ENCODE measurements at regions not wholly inside any gene's neighbourhood (a gene's known extent, or its start where the extent isn't known, plus 50 kb on each side); places are given as distances from the start of the nearest gene placed in this dataset.
A peak's percentile ranks its signal among the peaks of the same experiment; 100 is the strongest.

DNA sequence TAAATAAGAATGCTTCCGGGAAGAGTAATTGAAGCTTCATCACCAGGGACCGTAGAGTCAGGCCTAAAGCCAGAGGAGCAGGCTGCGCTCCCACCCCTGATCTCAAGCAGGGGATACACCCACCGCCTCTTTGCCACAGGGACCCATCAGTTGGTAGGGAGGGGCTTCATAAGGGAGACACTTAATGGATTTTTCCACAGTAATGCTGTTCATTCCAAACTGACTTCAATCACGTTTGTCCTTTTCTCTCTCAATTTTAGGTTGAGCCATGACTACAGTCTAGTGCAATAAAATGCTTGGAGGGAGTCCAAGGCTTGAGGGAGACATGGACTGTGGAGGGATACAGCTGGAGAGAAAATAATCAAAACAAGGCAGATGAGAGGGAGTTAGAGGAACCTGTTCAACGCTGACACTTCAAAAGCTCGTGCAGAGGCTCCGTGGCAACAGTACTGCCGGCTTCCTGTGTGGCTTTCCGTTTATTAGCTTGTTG, 111.5 kb downstream of the SEC16B start:
- H3K4me1 ChIP-seq (ENCODE audit: control insufficient read depth, insufficient read depth, low read depth, low read length) = no peaks in the 10 kb centered on the region
- DNase-seq = no peak
- 80% methylated on average over 6 of the region's 10 CpGs for WGBS

DNA sequence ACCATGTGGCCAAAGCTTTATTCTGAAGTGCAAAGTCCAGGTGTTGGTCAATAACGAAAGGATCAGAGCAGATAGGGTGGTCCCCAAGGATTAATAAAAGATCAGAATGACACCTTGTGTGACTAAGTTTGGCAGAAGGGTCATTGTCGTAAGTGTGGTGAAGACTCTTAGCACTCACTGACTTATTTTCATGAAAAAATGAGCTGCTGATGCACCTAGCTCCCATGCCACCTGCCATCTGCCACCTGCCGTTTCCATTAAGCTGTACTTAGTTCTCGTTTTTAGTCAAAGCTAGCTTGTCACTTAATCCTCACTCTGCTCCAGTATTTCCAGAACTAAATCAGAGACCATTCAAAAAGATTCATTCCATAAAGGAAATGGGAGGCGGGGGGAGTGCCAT, 112.6 kb downstream of the SEC16B start:
- H3K9me3 ChIP-seq (ENCODE audit: control insufficient read depth, low read length) = no peaks in the 10 kb centered on the region
- DNase-seq = no peak
- H2BK120ac ChIP-seq (ENCODE audit: low read depth, low read length) = no peak overlapping the region
- H3K27me3 ChIP-seq (ENCODE audit: control insufficient read depth in 1 of 2, insufficient read depth in 1 of 2, low read length in 2 of 2) = peaks cover 0 to 5% of the 10 kb centered on the region in 2 experiments
- H3K9ac ChIP-seq (ENCODE audit: low read length) = no peak overlapping the region
- no peak overlapping the region for H2BK15ac ChIP-seq (ENCODE audit: low read depth, poor library complexity, severe bottlenecking)
- H3K4ac ChIP-seq (ENCODE audit: low read depth in 1 of 2, low read length in 2 of 2) = no peak overlapping the region
- H3K27ac ChIP-seq (ENCODE audit: low read length, poor library complexity, severe bottlenecking) = no peak overlapping the region
- H3K36me3 ChIP-seq (ENCODE audit: control insufficient read depth in 1 of 2, insufficient read depth in 2 of 2, low read depth in 1 of 2, low read length in 2 of 2) = no peaks in the 10 kb centered on the region
- H4K91ac ChIP-seq (ENCODE audit: low read length) = no peak overlapping the region
- H3K14ac ChIP-seq (ENCODE audit: low read length in 2 of 2) = no peak overlapping the region
- H2BK5ac ChIP-seq (ENCODE audit: low read depth, low read length, poor library complexity, severe bottlenecking) = no peak overlapping the region
- no peak overlapping the region for H2AFZ ChIP-seq (ENCODE audit: low read depth, low read length)
- H3K18ac ChIP-seq (ENCODE audit: low read depth in 1 of 2, low read length in 2 of 2) = no peak overlapping the region
- no peak overlapping the region for H3K4me3 ChIP-seq (ENCODE audit: insufficient read depth in 1 of 2, low read depth in 1 of 2, low read length in 2 of 2)
- 88% methylated on average over 5 of the region's 5 CpGs for WGBS
- no peak overlapping the region for H4K8ac ChIP-seq (ENCODE audit: low read length)
- no peaks in the 10 kb centered on the region for H3K79me1 ChIP-seq (replicated peaks; ENCODE audit: low read length, poor library complexity, severe bottlenecking)
- no peak overlapping the region for H3K4me2 ChIP-seq (ENCODE audit: low read length, poor library complexity, severe bottlenecking)
- H2AK5ac ChIP-seq (ENCODE audit: low read length, severe bottlenecking) = no peak overlapping the region
- no peak overlapping the region for H2BK12ac ChIP-seq (ENCODE audit: low read length in 2 of 2)
- no peak overlapping the region for H3K23ac ChIP-seq (ENCODE audit: low read length in 2 of 2)
- no peaks in the 10 kb centered on the region for H3K4me1 ChIP-seq (ENCODE audit: control insufficient read depth, insufficient read depth, low read depth, low read length)

More for the DNA sequence above, 111.5 kb downstream of the SEC16B start:
- Histone ChIP-seq H2BK15ac (ENCODE audit: low read depth, poor library complexity, severe bottlenecking) (no peak overlapping the region), H3K27ac (ENCODE audit: low read length, poor library complexity, severe bottlenecking) (no peak overlapping the region), H3K18ac (ENCODE audit: low read depth in 1 of 2, low read length in 2 of 2) (no peak overlapping the region), H3K9me3 (ENCODE audit: control insufficient read depth, low read length) (no peaks in the 10 kb centered on the region), H2BK5ac (ENCODE audit: low read depth, low read length, poor library complexity, severe bottlenecking) (no peak overlapping the region), H3K14ac (ENCODE audit: low read length in 2 of 2) (no peak overlapping the region), H2AFZ (ENCODE audit: low read depth, low read length) (no peak overlapping the region), H4K91ac (ENCODE audit: low read length) (no peak overlapping the region), H4K8ac (ENCODE audit: low read length) (no peak overlapping the region), H3K4me3 (ENCODE audit: insufficient read depth in 1 of 2, low read depth in 1 of 2, low read length in 2 of 2) (peak overlapping the region in 1 of 2 experiments; percentile 36), H2AK5ac (ENCODE audit: low read length, severe bottlenecking) (no peak overlapping the region), H2BK12ac (ENCODE audit: low read length in 2 of 2) (no peak overlapping the region), H3K4ac (ENCODE audit: low read depth in 1 of 2, low read length in 2 of 2) (no peak overlapping the region), H3K9ac (ENCODE audit: low read length) (peak overlapping the region; percentile 31), H2BK120ac (ENCODE audit: low read depth, low read length) (no peak overlapping the region), H3K23ac (ENCODE audit: low read length in 2 of 2) (no peak overlapping the region), H3K79me1 (replicated peaks; ENCODE audit: low read length, poor library complexity, severe bottlenecking) (no peaks in the 10 kb centered on the region), H3K4me2 (ENCODE audit: low read length, poor library complexity, severe bottlenecking) (no peak overlapping the region), H3K36me3 (ENCODE audit: control insufficient read depth in 1 of 2, insufficient read depth in 2 of 2, low read depth in 1 of 2, low read length in 2 of 2) (no peaks in the 10 kb centered on the region), H3K27me3 (ENCODE audit: control insufficient read depth in 1 of 2, insufficient read depth in 1 of 2, low read length in 2 of 2) (peaks cover 0 to 5% of the 10 kb centered on the region in 2 experiments)

DNA sequence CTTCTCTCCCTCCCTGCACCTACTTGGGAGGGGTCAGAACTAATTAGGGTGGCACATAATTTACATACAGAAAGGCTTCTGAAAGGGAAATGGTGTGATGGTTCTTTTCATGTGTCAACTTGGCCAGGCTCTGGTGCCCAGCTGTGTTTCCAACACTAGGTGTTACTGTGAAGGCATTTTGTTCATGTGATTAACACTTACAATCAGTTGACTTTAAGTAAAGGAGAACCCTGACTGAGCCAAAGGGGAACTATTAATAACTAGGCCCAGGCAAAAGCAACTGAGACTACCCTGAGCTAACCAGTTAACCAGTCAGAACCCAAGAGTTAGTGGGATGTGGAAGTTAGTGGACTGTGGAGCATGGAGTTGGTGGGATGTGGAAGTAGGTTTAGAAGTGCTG, 114.9 kb downstream of the SEC16B start:
- H3K4me3 ChIP-seq (ENCODE audit: insufficient read depth in 1 of 2, low read depth in 1 of 2, low read length in 2 of 2) = no peak overlapping the region
- H3K9me3 ChIP-seq (ENCODE audit: control insufficient read depth, low read length) = no peaks in the 10 kb centered on the region
- H3K4me1 ChIP-seq (ENCODE audit: control insufficient read depth, insufficient read depth, low read depth, low read length) = no peaks in the 10 kb centered on the region
- no peak overlapping the region for H3K4ac ChIP-seq (ENCODE audit: low read depth in 1 of 2, low read length in 2 of 2)
- H2BK12ac ChIP-seq (ENCODE audit: low read length in 2 of 2) = no peak overlapping the region
- H2BK5ac ChIP-seq (ENCODE audit: low read depth, low read length, poor library complexity, severe bottlenecking) = no peak overlapping the region
- no peak overlapping the region for H2BK120ac ChIP-seq (ENCODE audit: low read depth, low read length)
- DNase-seq = no peak
- no peak overlapping the region for H3K23ac ChIP-seq (ENCODE audit: low read length in 2 of 2)
- no peak overlapping the region for H3K4me2 ChIP-seq (ENCODE audit: low read length, poor library complexity, severe bottlenecking)
- H2AFZ ChIP-seq (ENCODE audit: low read depth, low read length) = no peak overlapping the region
- H2AK5ac ChIP-seq (ENCODE audit: low read length, severe bottlenecking) = no peak overlapping the region
- H3K27me3 ChIP-seq (ENCODE audit: control insufficient read depth in 1 of 2, insufficient read depth in 1 of 2, low read length in 2 of 2) = peaks cover 0 to 5% of the 10 kb centered on the region in 2 experiments
- H3K9ac ChIP-seq (ENCODE audit: low read length) = no peak overlapping the region
- H2BK15ac ChIP-seq (ENCODE audit: low read depth, poor library complexity, severe bottlenecking) = no peak overlapping the region
- no peaks in the 10 kb centered on the region for H3K79me1 ChIP-seq (replicated peaks; ENCODE audit: low read length, poor library complexity, severe bottlenecking)
- no peak overlapping the region for H3K27ac ChIP-seq (ENCODE audit: low read length, poor library complexity, severe bottlenecking)
- H3K18ac ChIP-seq (ENCODE audit: low read depth in 1 of 2, low read length in 2 of 2) = no peak overlapping the region
- H3K36me3 ChIP-seq (ENCODE audit: control insufficient read depth in 1 of 2, insufficient read depth in 2 of 2, low read depth in 1 of 2, low read length in 2 of 2) = no peaks in the 10 kb centered on the region
- no peak overlapping the region for H4K91ac ChIP-seq (ENCODE audit: low read length)
- H4K8ac ChIP-seq (ENCODE audit: low read length) = no peak overlapping the region
- no peak overlapping the region for H3K14ac ChIP-seq (ENCODE audit: low read length in 2 of 2)

DNA sequence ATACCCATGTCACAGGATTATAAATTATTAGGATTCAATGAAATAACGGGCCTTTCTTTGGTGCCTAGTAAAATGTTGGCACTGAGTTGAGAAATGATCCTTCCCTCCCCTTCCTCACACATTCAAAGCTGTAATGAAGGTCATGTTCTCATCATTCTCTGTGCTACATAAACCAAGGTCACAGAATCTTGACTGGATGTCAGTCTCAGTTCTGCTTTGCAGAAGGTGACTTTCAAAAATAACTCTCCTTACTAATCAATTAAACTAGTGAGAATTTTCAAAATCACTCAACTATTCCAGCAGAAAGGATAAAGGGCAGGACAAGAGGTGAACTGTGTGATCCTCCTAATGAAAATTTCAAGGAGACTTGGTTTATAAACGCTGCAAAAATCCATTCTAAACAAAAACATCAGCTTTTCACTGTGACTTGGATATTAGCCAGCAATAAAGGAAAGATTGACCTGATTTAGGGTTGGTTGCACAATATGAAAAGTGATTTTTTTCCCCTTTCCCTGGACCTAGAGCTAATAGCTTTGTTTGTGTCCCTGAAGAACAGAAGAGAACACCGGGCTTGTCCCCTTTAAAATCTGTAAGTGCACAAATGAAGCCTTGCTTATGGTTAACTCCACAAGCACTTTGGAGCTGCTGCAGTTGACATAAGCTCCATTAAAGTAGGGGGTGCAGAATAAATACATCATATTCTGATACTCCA, 120.1 kb downstream of the SEC16B start:
- no peak overlapping the region for H2AFZ ChIP-seq (ENCODE audit: low read depth, low read length)
- no peak overlapping the region for H4K91ac ChIP-seq (ENCODE audit: low read length)
- no peak overlapping the region for H2BK12ac ChIP-seq (ENCODE audit: low read length in 2 of 2)
- H3K4me2 ChIP-seq (ENCODE audit: low read length, poor library complexity, severe bottlenecking) = no peak overlapping the region
- no peak overlapping the region for H3K18ac ChIP-seq (ENCODE audit: low read depth in 1 of 2, low read length in 2 of 2)
- H3K4me1 ChIP-seq (ENCODE audit: control insufficient read depth, insufficient read depth, low read depth, low read length) = no peaks in the 10 kb centered on the region
- no peak overlapping the region for H3K4me3 ChIP-seq (ENCODE audit: insufficient read depth in 1 of 2, low read depth in 1 of 2, low read length in 2 of 2)
- no peak overlapping the region for H3K9ac ChIP-seq (ENCODE audit: low read length)
- H3K79me1 ChIP-seq (replicated peaks; ENCODE audit: low read length, poor library complexity, severe bottlenecking) = no peaks in the 10 kb centered on the region
- no peak overlapping the region for H3K14ac ChIP-seq (ENCODE audit: low read length in 2 of 2)
- no peak overlapping the region for H2BK120ac ChIP-seq (ENCODE audit: low read depth, low read length)
- no peak overlapping the region for H4K8ac ChIP-seq (ENCODE audit: low read length)
- 75% methylated on average over 2 of the region's 3 CpGs for whole genome bisulfite sequencing
- H3K23ac ChIP-seq (ENCODE audit: low read length in 2 of 2) = no peak overlapping the region
- no peak overlapping the region for H3K27ac ChIP-seq (ENCODE audit: low read length, poor library complexity, severe bottlenecking)
- no peak overlapping the region for H2AK5ac ChIP-seq (ENCODE audit: low read length, severe bottlenecking)
- DNase-seq = no peak
- H2BK15ac ChIP-seq (ENCODE audit: low read depth, poor library complexity, severe bottlenecking) = no peak overlapping the region
- no peaks in the 10 kb centered on the region for H3K36me3 ChIP-seq (ENCODE audit: control insufficient read depth in 1 of 2, insufficient read depth in 2 of 2, low read depth in 1 of 2, low read length in 2 of 2)
- H3K9me3 ChIP-seq (ENCODE audit: control insufficient read depth, low read length) = no peaks in the 10 kb centered on the region
- no peak overlapping the region for H2BK5ac ChIP-seq (ENCODE audit: low read depth, low read length, poor library complexity, severe bottlenecking)
- H3K27me3 ChIP-seq (ENCODE audit: control insufficient read depth in 1 of 2, insufficient read depth in 1 of 2, low read length in 2 of 2) = no peaks in the 10 kb centered on the region
- no peak overlapping the region for H3K4ac ChIP-seq (ENCODE audit: low read depth in 1 of 2, low read length in 2 of 2)

All from mesenchymal stem cell (in vitro differentiated cells and primary cell).